ENCODE measurements at regions not wholly inside any gene's neighbourhood (a gene's known extent, or its start where the extent isn't known, plus 50 kb on each side); places are given as distances from the start of the nearest gene placed in this dataset.

GRCh38 chr12:97910559-97910958 lies 448.0 kb downstream of the RMST start:
- no peak for DNase-seq (ENCODE audit: low spot score)
- TF ChIP-seq CTCF (IDR thresholded peaks at IDR 0.05; ENCODE audit: extremely low read depth, missing control alignments) = no peak

- DNase-seq (ENCODE audit: low spot score) = no peak
- TF ChIP-seq CTCF (IDR thresholded peaks at IDR 0.05; ENCODE audit: extremely low read depth, missing control alignments) = no peak
These were observed 450.3 kb downstream of the RMST start for GRCh38 chr12:97912943-97913342.

GRCh38 chr12:97921979-97922722 lies 459.5 kb downstream of the RMST start:
- DNase-seq (ENCODE audit: low spot score) = no peak
- TF ChIP-seq CTCF (IDR thresholded peaks at IDR 0.05; ENCODE audit: extremely low read depth, missing control alignments) = no peak

GRCh38 chr12:97923546-97923945 lies 460.9 kb downstream of the RMST start:
- TF ChIP-seq CTCF (IDR thresholded peaks at IDR 0.05; ENCODE audit: extremely low read depth, missing control alignments) = no peak
- no peak for DNase-seq (ENCODE audit: low spot score)

- no peak for DNase-seq (ENCODE audit: low spot score)
- TF ChIP-seq CTCF (IDR thresholded peaks at IDR 0.05; ENCODE audit: extremely low read depth, missing control alignments) = no peak
These were observed 461.5 kb downstream of the RMST start for GRCh38 chr12:97924122-97924521.

GRCh38 chr12:97927977-97928376 lies 465.4 kb downstream of the RMST start:
- DNase-seq (ENCODE audit: low spot score) = no peak
- no peak for TF ChIP-seq CTCF (IDR thresholded peaks at IDR 0.05; ENCODE audit: extremely low read depth, missing control alignments)

GRCh38 chr12:97936165-97936564 lies 473.6 kb downstream of the RMST start:
- TF ChIP-seq CTCF (IDR thresholded peaks at IDR 0.05; ENCODE audit: extremely low read depth, missing control alignments) = no peak
- DNase-seq (ENCODE audit: low spot score) = no peak
